ENCODE measurements at regions not wholly inside any gene's neighbourhood (a gene's known extent, or its start where the extent isn't known, plus 50 kb on each side); places are given as distances from the start of the nearest gene placed in this dataset.

DNA sequence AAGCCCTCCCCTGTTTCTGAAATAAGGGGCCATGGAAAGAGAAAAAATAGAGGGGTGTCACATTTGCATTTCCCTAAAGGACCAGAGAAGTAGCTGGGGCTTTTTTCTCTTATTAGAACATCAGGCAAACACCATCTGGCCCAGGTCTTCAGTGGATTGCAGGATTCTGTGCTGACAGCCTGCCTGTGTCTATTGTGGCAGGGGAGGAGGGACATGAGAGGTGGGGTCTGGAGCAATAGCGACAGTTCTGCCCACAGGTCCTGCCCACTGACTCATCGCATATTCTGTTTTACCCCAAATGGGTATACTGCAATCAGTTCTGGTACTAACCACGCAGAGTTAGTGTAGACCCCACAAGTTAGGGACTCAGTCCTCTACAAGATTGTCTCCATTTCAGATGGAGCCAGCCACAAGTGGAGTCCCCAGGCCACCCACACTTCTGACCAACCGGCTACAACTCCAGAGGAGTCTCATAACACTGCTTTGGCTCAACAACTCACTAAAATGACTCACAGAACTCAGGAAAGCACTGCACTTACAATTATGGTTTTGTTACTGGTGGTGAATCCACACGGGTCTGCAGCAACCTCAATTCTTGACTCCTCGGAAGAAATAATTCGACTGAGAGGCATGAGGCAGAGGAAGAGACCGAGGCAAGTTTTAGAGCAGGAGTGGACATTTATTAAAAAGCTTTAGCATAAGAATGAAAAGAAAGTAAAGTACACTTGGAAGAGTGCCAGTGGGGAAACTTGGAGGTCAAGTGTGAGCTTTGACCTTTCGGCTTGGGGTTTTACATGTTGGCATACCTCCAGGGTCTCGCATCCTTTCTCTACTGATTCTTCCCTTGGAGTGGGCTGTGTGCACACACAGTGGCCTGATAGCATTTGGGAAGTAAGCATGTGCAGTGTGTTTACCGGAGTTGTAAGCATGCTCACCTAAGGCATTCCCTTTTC is 146.4 kb upstream of the SPATS2L start:
- no peaks in the 10 kb centered on the region for H3K9me3 Mint-ChIP-seq
- H3K36me3 Mint-ChIP-seq (ENCODE audit: low read depth): no peaks in the 10 kb centered on the region
- no peak overlapping the region for H3K4me3 Mint-ChIP-seq (ENCODE audit: low read depth)
- no peak overlapping the region for H3K27ac Mint-ChIP-seq
- no peaks in the 10 kb centered on the region for H3K27me3 Mint-ChIP-seq (ENCODE audit: low read depth)
- DNase-seq (ENCODE audit: low spot score): no peak
- intact Hi-C loops (cut with micrococcal nuclease): no loop called here
- no peaks in the 10 kb centered on the region for H3K4me1 Mint-ChIP-seq (ENCODE audit: low read depth)

DNA sequence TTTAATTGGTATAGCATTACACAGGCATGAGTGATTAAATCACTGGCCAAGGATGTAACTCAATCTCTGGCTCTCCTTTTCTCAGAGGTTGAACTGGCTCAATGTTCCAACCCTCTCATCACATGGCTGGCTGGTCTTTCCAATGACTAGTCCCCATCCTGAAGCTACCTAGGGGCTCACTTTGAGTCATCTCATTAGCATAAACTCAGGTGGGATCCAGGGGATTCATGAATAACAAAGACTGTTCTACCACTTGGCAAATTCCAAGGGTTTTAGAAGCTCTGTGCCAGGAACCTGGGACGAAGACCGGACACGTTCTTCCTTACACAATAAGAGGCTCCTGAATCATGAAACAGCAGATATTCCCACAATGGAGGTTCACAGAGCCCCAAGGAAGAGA is 145.0 kb upstream of the SPATS2L start:
- DNase-seq (ENCODE audit: low spot score): no peak
- H3K36me3 Mint-ChIP-seq (ENCODE audit: low read depth): no peaks in the 10 kb centered on the region
- H3K9me3 Mint-ChIP-seq: peaks cover 3% of the 10 kb centered on the region
- peaks cover 4% of the 10 kb centered on the region for H3K27me3 Mint-ChIP-seq (ENCODE audit: low read depth)
- no peak overlapping the region for H3K27ac Mint-ChIP-seq
- intact Hi-C loops (cut with micrococcal nuclease): no loop called here
- no peak overlapping the region for H3K4me3 Mint-ChIP-seq (ENCODE audit: low read depth)
- H3K4me1 Mint-ChIP-seq (ENCODE audit: low read depth): no peaks in the 10 kb centered on the region

- H3K27ac Mint-ChIP-seq: no peak overlapping the region
- peaks cover 16% of the 10 kb centered on the region for H3K27me3 Mint-ChIP-seq (ENCODE audit: low read depth)
- peaks cover 3% of the 10 kb centered on the region for H3K9me3 Mint-ChIP-seq
- H3K4me3 Mint-ChIP-seq (ENCODE audit: low read depth): no peak overlapping the region
- no peak for DNase-seq (ENCODE audit: low spot score)
- intact Hi-C loops (cut with micrococcal nuclease): no loop called here
- H3K4me1 Mint-ChIP-seq (ENCODE audit: low read depth): no peaks in the 10 kb centered on the region
- H3K36me3 Mint-ChIP-seq (ENCODE audit: low read depth): no peaks in the 10 kb centered on the region
These were observed 140.8 kb upstream of the SPATS2L start for GRCh38 chr2:200165687-200166086.

DNA sequence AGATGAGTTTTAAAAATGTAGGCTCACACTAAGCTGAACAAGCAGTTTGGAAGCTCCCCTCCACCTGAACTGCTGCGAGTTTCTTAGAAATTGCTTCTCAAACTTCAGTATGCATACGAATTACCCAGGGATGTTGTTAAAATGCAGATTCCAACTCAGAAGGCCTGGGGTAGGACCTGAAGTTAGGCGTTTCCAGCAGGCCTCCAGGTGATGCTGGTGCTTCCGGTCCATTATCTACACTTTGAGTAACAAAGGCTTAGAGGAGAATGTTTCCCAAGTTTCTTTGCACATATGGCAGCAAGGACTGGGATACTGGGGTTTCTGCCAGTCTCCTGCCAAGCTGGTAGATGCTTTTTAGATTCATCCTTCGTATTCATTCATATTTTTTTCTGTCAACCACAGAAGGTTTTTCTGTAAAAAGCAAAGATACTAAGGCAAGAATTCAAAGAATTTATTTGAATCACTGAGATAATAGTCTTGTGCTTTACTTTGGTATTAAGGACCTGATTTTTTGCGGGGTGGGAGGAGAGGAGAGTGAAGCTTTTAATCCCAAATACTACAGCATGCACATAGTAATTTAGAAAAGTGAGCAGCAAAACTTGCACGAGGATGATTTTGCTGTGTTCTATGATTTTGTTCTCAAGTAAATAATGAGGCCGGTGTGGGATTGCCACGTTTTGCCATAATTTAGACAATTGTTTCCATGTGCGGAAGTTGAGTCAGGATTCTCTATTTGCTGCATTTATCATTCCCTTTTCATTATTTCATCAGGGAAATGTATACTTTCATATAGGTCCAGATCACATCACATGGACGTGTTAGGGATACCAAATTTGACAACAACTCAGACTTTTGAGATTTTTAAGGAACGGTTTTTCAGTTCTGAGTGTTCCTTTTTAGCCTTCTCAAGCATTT is 137.6 kb upstream of the SPATS2L start:
- intact Hi-C loops (cut with micrococcal nuclease): no loop called here
- peaks cover 16% of the 10 kb centered on the region for H3K27me3 Mint-ChIP-seq (ENCODE audit: low read depth)
- DNase-seq (ENCODE audit: low spot score): no peak
- H3K36me3 Mint-ChIP-seq (ENCODE audit: low read depth): no peaks in the 10 kb centered on the region
- H3K4me1 Mint-ChIP-seq (ENCODE audit: low read depth): no peaks in the 10 kb centered on the region
- H3K9me3 Mint-ChIP-seq: peaks cover 3% of the 10 kb centered on the region
- H3K4me3 Mint-ChIP-seq (ENCODE audit: low read depth): no peak overlapping the region
- no peak overlapping the region for H3K27ac Mint-ChIP-seq

GRCh38 chr2:200170221-200170620 is 136.3 kb upstream of the SPATS2L start:
- H3K9me3 Mint-ChIP-seq: peaks cover 3% of the 10 kb centered on the region
- no peak overlapping the region for H3K4me3 Mint-ChIP-seq (ENCODE audit: low read depth)
- no peaks in the 10 kb centered on the region for H3K4me1 Mint-ChIP-seq (ENCODE audit: low read depth)
- H3K27ac Mint-ChIP-seq: no peak overlapping the region
- H3K27me3 Mint-ChIP-seq (ENCODE audit: low read depth): peaks cover 16% of the 10 kb centered on the region
- H3K36me3 Mint-ChIP-seq (ENCODE audit: low read depth): no peaks in the 10 kb centered on the region
- no peak for DNase-seq (ENCODE audit: low spot score)
- intact Hi-C loops (cut with micrococcal nuclease): no loop called here

DNA sequence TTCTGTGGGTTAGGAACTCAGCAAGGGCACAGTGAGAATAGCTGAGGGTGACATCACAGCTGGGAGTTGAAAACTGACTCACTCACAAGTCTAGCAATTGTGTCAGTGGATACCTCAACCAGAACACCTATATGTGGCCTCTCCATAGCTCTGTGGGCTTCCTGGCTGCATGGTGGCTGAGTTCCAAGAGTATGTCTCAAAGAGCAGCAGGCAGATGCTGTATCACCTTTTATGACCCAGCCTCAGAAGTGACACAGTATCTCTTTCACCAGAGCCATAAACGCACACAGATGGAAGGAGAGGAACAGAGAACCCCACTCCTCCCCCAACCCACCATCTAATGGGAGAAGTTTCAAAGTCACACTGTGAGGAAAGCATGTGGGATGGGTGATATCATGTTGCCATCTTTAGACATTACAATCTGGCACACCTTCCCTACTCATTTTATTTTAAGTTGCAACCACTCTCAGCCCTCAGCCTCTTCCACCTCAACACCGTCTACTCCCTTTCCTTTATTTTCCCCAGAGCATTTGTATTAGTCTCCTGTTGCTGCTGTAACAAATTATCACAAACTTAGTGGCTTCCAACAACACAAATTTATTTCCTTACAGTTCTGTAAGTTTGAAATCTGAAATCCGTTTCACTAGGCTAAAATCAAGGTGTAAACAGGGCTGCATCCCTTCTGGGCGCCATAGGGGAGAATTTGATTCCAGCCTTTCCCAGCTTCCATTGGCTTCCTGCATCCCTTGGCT is 134.6 kb upstream of the SPATS2L start:
- H3K27me3 Mint-ChIP-seq (ENCODE audit: low read depth): peaks cover 12% of the 10 kb centered on the region
- no peak overlapping the region for H3K27ac Mint-ChIP-seq
- intact Hi-C loops (cut with micrococcal nuclease): no loop called here
- no peaks in the 10 kb centered on the region for H3K9me3 Mint-ChIP-seq
- H3K4me3 Mint-ChIP-seq (ENCODE audit: low read depth): no peak overlapping the region
- H3K36me3 Mint-ChIP-seq (ENCODE audit: low read depth): no peaks in the 10 kb centered on the region
- no peak for DNase-seq (ENCODE audit: low spot score)
- H3K4me1 Mint-ChIP-seq (ENCODE audit: low read depth): no peaks in the 10 kb centered on the region

DNA sequence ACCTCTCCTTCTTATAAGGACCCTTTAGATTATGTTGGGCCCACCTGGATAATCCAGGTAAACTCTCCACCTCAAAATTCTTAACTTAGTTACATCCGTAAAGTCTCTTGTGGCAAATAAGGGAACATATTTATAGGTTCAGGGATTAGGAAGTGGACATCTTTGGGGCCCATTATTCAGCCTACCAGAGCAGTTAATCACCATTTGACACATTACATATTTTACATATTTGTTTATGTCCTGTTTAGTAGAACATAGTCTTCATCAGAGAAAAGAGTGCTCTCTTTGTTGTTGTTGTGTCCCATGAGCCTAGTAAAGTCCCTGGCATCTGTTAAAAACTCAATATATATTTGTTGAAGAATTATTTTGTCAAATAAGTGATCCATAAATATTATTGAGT is 134.0 kb upstream of the SPATS2L start:
- Mint-ChIP-seq H3K27ac (no peak overlapping the region), H3K27me3 (ENCODE audit: low read depth) (peaks cover 6% of the 10 kb centered on the region), H3K36me3 (ENCODE audit: low read depth) (no peaks in the 10 kb centered on the region), H3K9me3 (no peaks in the 10 kb centered on the region), H3K4me3 (ENCODE audit: low read depth) (no peak overlapping the region), H3K4me1 (ENCODE audit: low read depth) (no peaks in the 10 kb centered on the region)
- DNase-seq (ENCODE audit: low spot score): no peak
- intact Hi-C loops (cut with micrococcal nuclease): no loop called here

DNA sequence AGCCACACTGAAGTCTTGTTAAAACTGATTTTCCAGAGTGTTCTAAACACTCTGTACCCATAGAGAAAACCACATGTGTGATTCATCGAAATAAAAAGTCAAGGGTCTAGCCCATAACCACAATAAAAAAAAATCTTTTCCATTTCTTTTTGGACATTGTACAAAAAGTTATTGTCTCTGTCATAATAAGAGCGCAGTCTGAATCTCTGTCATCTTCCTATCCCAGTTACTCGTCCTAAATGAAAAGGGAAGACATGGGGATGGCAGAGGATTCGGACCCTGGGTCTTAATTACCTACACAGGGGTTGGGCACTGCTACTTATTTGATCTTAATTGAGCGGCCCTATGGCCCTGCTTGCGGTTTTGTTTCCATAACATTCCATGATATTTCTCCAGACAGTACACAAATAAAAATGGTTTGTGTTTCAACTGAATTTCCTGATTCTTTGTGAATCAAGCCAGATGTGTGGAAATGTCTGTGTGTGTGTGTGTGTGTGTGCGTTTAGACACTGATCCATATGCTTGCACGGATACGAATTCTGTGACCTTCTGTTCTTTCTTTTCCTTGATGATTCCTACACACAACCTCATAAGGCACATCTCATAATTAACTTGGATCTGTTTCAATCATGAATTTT is 133.4 kb upstream of the SPATS2L start:
- Mint-ChIP-seq H3K9me3 (no peaks in the 10 kb centered on the region), H3K4me3 (ENCODE audit: low read depth) (no peak overlapping the region), H3K36me3 (ENCODE audit: low read depth) (no peaks in the 10 kb centered on the region), H3K27me3 (ENCODE audit: low read depth) (peaks cover 2% of the 10 kb centered on the region), H3K27ac (no peak overlapping the region), H3K4me1 (ENCODE audit: low read depth) (no peaks in the 10 kb centered on the region)
- DNase-seq (ENCODE audit: low spot score): no peak
- intact Hi-C loops (cut with micrococcal nuclease): no loop called here

GRCh38 chr2:200173691-200174090 is 132.8 kb upstream of the SPATS2L start:
- intact Hi-C loops (cut with micrococcal nuclease): no loop called here
- no peak for DNase-seq (ENCODE audit: low spot score)
- H3K4me3 Mint-ChIP-seq (ENCODE audit: low read depth): no peak overlapping the region
- no peak overlapping the region for H3K27ac Mint-ChIP-seq
- no peaks in the 10 kb centered on the region for H3K36me3 Mint-ChIP-seq (ENCODE audit: low read depth)
- H3K4me1 Mint-ChIP-seq (ENCODE audit: low read depth): no peaks in the 10 kb centered on the region
- no peaks in the 10 kb centered on the region for H3K9me3 Mint-ChIP-seq
- no peaks in the 10 kb centered on the region for H3K27me3 Mint-ChIP-seq (ENCODE audit: low read depth)

DNA sequence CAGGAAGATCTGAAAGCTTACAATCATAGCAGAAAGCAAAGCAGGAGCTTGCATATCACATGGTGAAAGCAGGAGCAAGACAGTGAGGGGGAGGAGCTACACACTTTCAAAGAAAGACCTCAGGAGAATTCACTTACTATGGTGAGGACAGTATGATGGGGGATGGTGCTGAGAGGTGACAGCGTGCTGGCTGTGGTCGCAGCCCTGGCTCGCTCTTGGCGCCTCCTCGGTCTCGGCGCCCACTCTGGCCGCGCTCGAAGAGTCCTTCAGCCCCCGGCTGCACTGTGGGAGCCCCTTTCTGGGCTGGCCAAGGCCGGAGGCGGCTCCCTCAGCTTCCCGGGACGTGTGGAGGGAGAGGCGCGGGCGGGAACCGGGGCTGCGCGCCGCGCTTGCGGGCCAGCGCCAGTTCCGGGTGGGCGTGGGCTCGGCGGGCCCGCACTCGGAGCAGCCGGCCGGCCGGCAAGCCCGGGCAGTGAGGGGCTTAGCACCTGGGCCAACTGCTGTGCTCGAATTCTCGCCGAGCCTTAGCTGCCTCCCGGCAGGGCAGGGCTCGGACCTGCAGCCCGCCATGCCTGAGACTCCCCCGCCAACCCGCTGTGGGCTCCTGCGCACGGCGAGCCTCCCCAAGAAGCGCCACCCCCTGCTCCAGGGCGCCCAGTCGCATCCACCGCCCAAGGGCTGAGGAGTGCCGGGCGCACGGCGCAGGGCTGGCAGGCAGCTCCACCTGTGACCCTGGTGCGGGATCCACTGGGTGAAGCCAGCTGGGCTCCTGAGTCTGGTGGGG is 131.9 kb upstream of the SPATS2L start:
- intact Hi-C loops (cut with micrococcal nuclease): no loop called here
- no peak overlapping the region for H3K27ac Mint-ChIP-seq
- no peaks in the 10 kb centered on the region for H3K4me1 Mint-ChIP-seq (ENCODE audit: low read depth)

DNA sequence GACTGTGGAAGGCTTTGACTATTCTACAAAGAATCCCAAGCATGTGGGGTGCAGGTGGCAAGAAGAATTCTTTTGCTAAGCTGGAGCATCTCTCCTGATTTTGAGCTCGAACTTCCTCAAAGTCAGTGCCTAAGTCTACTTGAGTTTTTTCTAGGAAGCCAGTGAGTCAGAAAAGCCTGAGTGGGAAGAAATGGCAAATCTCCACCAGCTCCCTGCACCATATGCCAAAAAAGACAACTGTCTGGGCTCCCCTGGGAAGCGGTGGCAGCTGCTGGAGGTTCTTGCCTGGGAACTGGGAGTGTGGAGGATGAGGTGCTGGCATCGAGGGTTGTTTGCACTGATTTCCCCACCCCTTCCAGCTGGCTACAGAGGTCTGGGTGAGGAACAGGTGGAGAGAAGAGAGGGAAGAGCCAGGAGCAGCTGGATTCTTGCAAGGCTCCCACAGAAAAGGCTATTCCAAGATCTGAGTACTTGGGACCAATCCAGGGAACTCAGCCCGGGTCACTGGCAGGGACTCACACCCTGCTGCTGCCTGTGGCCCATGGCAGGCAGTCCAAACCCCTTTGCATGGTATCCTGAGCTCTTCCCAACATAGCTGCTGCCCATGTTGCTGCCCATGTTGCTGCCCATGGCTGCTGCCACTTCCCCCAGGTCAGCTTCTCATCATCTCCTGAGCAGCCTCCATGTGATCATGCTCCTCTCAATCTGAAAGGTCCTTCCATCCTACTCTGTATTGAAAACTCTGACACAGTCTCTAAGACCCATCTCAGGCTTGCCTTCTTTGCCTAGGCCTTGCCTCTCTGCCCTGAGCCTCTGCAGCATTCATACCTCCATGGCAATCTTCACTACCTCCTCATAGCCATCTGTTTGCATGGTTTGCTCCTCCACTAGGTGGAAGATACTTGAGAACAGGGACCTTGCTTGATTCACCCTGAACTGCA is 128.3 kb upstream of the SPATS2L start:
- no peaks in the 10 kb centered on the region for H3K9me3 Mint-ChIP-seq
- no peaks in the 10 kb centered on the region for H3K36me3 Mint-ChIP-seq (ENCODE audit: low read depth)
- no peak for DNase-seq (ENCODE audit: low spot score)
- no peak overlapping the region for H3K4me3 Mint-ChIP-seq (ENCODE audit: low read depth)
- intact Hi-C loops (cut with micrococcal nuclease): no loop called here
- no peaks in the 10 kb centered on the region for H3K4me1 Mint-ChIP-seq (ENCODE audit: low read depth)
- H3K27ac Mint-ChIP-seq: no peak overlapping the region
- peaks cover 2% of the 10 kb centered on the region for H3K27me3 Mint-ChIP-seq (ENCODE audit: low read depth)

More for the DNA sequence above, 131.9 kb upstream of the SPATS2L start:
- no peaks in the 10 kb centered on the region for H3K36me3 Mint-ChIP-seq (ENCODE audit: low read depth)
- DNase-seq (ENCODE audit: low spot score): no peak
- no peaks in the 10 kb centered on the region for H3K9me3 Mint-ChIP-seq
- no peak overlapping the region for H3K4me3 Mint-ChIP-seq (ENCODE audit: low read depth)
- no peaks in the 10 kb centered on the region for H3K27me3 Mint-ChIP-seq (ENCODE audit: low read depth)

Data from activated T-helper 2 cell treated with anti-CD3 and anti-CD28 coated beads, Interferon-gamma antibody, Interleukin-2, Interleukin-4, amounts not matched to agents 10 μg/mL and 5 μg/mL and 100 μg/mL, durations not matched to agents 14 hours and 24 hours and 36 hours (primary cell).